ENCODE measurements at regions not wholly inside any gene's neighbourhood (a gene's known extent, or its start where the extent isn't known, plus 50 kb on each side); places are given as distances from the start of the nearest gene placed in this dataset.

GRCh38 chr5:170168797-170169196, 63.1 kb downstream of the FOXI1 start:
- no peak for TF ChIP-seq CTCF (IDR thresholded peaks at IDR 0.05)
- TF ChIP-seq POLR2AphosphoS5 (IDR thresholded peaks at IDR 0.05) = no peak
- TF ChIP-seq POLR2A (IDR thresholded peaks at IDR 0.05) = no peak
